GM18867 (cell line): ENCODE measurements at regions not wholly inside any gene's neighbourhood (a gene's known extent, or its start where the extent isn't known, plus 50 kb on each side); places are given as distances from the start of the nearest gene placed in this dataset.
"Not testable (repeated sequence)": the region's sequence is repeated elsewhere in the genome, so short reads cannot be mapped to it uniquely, and the experiment has no call there.

Source experiments
- ATAC-seq: cut with Tn5 transposase; IDR thresholded peaks from one replicate; pipeline ENCODE4 v1.9.1; 2021; ENCODE audit warnings: mild to moderate bottlenecking, moderate library complexity; ENCODE audit not compliant: unreplicated experiment

DNA sequence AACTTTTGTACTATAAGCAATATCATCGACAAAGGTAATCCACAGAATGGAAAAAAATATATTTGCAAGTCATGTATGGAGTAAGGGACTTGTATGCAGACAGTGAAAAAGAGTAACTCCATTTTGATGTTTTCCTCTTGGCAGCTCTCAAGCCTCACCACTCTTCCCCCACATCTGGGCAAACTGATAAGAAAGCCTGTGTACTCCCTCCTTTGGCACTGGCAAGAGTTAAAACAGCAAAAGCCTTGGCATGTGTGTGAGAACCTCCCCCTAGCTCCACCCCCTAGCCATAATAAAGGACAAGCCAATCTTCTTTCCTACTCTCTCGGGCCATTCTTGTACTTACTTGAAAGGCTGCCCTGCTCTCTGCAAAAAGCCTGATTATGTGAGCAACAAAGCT, 335.2 kb downstream of the LRATD1 start:
- no peak for ATAC-seq

DNA sequence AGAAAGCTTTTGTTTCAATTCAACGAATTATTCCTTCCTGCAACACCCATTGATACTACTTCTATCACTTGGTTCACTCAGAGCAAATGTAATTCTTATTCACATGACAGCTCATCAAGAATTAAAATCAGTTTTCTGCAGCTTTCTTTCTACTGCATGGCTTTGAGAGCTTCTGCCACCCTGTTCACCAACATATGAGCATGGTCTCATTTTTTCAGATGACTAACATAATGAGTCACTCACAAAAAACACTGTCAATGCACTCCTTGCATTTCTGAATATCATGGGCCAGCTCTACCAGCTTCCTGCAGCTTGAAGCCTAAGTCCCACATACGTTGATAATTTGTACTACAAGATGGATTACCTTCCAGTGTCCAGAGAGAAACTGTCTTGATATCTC, 342.9 kb downstream of the LRATD1 start:
- no peak for ATAC-seq

DNA sequence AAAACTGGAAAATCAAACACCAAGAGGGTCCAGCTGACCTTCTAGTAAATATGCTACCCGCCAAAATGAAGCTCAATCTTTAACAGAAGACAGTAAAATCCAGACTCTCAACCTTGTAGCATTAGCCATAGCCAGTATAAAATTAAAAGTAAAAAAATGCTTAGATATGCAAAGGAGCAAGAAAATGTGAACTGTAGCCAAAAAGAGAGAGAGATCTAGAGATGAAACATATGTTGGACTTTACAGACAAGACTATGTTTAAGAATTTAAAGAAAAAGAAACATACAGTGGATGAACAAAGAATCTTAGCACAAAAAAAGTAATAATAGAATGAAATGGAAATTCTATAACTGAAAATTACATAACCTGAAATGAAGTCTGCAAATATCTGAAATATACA, 344.5 kb downstream of the LRATD1 start:
- ATAC-seq, result no peak

DNA sequence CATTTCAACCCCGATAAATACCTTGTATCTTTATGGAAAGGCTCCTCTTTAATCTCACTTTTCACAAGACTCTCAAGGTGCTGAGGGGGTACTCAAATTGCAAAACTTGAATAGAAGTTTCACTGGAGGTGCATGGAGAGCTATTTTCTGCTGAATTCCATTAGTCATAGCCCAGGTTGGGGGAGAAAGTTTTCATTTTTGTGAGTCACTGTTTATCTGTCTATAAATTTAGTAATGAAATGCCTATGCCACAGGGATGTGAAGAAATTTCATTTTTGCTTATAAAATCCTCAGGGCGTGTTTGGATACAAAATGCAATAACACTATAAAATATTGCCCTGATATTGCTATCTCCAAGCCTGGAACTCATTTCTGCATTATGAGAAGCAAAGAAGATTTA, 346.3 kb downstream of the LRATD1 start:
- no peak for ATAC-seq

DNA sequence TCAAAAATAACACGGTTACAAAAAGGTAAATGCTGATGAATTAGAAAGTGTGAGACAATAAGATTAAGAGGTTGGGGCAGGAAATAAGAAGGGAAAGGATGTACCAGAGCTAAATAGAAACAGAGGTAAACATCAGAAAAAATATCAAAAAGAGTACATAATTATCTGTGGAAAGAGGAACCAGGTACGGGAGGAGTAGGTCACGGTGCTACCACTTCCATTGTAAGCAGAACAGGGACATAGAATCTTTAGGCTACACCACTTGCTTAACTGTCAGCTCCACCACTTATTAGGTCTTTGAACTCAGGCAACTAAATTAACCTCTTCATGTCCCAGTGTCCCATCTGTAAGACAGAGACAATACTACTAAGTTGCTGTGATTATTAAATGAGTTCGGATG, 350.3 kb downstream of the LRATD1 start:
- no peak for ATAC-seq

DNA sequence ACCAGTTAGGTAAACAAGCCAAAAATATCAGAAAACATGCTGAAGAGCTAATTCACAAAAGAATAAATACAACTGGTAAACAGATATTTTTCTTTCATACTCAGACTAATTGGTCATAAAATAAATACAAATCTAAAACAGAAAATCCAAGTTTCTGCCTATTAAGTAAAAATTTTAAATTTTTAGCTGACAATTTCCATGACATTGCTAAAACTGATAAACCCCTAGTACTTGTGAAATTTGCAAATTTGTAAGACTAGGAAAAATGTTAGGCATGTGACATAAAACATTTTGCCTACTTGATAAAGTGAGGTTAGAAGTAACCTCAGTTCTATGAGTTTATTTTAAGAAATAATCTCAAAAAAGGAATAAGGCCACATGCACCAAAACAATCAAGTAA, 356.1 kb downstream of the LRATD1 start:
- ATAC-seq, result no peak

DNA sequence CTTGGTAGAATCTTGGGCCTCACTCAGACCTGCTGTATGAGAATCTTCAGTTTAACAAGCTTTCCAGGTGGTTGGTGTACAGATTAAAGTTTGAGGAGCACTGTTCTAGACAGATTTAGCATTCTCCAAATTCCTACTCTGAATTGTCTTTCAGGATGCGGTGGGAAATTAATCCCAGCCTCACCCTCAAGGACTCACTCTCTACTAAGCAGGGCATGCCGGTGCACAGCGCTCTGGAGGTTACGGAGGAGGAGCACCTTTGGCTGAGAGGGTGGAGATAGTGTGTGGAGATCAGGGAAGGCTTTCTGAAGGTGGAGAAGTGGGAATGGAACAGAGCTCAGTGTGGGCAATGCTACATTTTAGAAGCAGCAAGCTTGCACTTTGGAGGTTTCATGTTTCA, 359.2 kb downstream of the LRATD1 start:
- ATAC-seq, result no peak

DNA sequence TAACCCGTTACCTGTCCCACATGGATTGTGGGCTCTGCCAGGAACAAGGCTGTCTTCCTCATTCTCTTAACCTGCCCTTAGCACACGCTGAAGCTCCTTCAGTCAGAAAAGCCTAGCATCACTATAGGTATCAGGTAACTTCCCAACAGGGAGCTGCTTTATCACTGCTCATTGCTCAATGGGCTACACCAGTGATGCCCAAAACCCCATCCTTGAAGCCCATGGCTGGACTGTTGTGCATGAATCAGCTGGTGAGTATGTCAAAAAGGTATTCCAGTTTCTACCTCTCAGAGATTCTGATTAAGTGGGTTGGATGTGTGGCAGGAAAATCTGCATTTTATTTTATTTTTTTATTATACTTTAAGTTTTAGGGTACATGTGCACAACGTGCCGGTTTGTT, 362.2 kb downstream of the LRATD1 start:
- no peak for ATAC-seq

DNA sequence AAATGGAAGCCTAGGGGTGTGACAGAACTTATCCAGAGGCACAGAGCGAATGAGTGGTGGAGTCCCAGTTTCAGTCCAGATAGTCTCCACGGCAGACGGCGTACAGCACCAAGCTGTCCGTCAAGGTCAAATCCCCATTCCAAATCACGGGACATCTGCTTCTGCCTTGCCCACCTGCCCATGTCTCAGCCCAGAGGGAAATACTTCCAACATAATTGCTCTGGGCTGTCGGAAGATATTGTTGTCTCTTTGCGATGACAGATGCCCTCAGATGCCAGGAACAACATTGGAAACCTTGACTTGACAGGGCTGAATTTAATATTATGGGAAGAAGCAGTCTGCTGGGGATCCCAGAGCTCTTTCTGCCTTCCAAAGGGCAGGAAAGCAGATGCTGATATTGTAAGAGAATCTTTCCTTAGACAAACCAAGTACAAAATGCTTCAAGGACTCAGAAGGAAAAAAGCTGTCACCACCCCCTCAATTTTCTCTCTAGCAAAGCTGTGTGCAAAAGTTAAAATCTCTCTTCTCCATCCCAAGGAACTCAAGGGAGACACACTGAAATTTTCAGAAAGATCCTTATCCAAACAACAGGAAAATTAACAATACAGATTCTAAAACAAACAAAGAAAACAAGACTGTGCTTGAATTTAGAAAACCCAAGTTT, 364.0 kb downstream of the LRATD1 start:
- no peak for ATAC-seq

DNA sequence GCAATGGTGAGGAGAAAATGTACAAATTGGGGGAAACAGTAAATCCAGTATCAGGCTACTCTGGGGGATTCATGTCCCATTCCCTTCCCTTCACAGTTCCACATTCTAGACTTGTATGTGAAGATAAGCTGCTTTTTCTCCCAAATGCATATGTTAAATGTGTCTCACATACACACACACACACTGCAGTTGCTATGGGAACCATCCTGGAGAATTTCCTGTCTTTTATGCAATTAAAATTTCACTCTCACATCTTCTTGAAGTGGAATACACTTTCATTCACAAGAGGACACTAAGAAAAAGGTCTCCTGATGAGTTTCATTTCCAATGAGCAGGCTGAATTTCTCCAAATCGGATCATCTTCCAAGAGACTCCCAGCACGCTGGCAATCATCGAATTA, 366.0 kb downstream of the LRATD1 start:
- no peak for ATAC-seq

DNA sequence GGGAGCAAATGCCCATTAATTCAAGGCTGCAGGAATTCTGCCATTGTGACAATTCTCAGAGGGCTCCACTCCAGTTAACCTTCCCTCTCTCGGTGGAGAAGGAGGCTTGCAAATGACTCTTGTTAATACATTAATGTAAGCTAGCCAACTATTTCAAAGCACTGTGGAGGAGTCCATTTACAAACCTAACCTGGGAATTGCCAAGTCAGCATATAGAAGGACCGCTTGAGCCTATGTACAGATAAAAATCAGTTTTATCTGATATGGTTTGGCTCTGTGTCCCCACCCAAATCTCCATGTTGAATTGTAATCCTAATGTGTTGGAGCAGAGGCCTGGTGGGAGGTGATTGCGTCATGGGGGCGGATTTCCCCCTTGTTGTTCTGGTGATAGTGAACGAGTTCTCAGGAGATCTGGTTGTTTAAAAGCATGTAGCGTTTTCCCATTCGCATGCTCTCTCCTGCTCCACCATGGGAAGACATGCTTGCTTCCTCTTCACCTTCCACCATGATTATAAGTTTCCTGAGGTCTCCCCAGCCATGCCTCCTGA, 366.7 kb downstream of the LRATD1 start:
- ATAC-seq, result no peak

DNA sequence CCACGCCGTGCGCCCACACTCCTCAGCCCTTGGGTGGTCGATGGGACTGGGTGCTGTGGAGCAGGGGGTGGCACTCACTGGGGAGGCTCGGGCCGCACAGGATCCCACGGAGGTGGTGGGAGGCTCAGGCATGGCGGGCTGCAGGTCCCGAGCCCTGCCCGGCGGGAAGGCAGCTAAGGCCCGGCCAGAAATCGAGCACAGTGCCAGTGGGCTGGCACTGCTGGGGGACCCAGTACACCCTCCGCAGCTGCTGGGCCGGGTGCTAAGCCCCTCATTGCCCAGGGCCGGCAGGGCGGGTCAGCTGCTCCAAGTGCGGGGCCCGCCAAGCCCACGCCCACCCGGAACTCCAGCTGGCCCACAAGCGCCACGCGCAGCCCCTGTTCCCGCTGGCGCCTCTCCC, 370.0 kb downstream of the LRATD1 start:
- ATAC-seq, result not testable (repeated sequence)

DNA sequence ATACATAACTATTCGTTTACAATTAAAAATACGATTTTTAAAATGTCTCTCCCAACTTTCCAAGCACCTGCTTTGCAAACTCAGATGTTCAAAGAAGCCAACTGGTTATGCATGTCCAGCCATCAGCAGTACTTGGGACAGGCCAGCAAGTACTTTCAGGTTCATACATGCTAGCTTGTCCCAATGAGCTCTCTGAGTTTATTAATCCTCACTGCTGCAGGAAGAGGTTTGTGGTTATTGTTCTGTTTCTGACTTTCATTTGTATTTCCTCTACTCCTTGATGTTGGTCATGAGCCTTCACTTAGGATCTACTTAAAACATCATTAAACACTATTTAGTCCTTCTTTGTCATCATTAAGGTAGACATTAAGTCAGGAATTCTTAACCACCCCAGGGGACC, 374.1 kb downstream of the LRATD1 start:
- ATAC-seq, result no peak

DNA sequence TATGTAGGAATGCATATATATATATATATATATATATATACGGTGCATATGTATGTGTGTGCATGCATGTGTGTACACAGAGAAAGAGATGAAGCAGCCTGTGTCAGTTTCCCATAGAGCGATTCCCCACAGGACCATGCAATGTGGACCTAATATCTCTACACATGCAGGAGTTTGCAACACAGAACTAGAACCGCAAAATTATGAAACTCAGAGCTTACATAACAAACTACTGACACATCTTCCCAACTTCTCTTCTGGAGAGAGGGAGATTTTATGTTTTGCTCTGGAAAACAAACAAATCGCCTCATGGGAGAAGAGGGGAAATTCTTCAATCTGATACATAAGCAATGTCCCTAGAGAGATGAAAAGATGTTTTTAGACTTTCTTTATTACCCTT, 377.2 kb downstream of the LRATD1 start:
- no peak for ATAC-seq

DNA sequence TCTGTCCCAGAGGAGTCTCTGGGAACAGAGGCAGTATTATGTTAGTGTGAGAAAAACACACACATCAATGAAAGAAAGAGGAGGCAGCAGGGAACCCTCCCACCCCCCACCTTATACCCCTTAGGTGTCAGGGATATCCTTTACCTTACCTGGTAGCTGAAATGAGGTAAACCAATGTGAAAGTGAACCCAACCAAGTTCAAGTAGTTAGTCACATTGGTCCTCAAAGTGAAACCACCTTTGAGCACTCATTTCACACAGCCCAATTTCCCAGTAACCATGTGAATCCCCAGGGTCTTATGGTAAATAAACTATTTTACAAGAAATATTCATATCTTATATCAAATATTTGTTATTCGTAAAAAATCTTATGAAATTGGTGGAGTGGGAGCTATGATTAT, 377.8 kb downstream of the LRATD1 start:
- ATAC-seq, result peak; percentile 58

DNA sequence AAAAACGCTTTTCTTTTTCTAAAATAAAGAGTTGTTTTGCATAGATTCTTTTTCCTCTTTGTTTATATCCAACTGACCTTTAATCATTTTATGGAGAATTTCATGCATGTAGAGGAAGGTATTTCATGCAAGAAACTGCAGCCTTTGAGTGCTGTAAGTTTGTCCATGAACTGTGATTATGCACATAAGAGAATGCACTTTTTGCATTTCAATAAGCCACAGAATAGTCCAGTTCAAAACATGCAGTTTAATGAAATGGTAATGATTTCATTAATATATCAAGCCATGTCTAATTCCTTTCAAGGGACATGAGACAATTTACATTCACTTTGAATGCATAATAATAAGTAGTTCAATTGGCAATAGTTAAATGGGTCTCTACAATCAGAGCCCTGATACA, 386.3 kb downstream of the LRATD1 start:
- no peak for ATAC-seq

DNA sequence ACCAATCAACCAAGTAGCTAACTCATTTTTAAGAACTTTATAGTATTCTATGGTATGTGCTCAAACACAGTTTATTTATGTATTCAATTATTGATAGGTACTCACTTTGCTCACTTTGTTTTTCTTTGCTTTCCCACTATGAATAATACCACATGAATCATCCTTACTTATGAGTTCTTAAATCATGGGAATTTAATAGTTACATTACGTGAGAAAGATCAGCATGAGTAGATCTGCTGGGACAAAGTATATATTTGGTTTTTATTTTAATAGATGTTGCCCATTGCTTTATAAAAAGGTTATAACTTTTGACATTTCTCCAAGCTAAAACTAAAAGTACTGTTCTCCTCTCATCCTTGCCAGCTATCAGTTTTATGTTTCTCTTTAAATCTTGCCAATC, 390.7 kb downstream of the LRATD1 start:
- ATAC-seq, result no peak

DNA sequence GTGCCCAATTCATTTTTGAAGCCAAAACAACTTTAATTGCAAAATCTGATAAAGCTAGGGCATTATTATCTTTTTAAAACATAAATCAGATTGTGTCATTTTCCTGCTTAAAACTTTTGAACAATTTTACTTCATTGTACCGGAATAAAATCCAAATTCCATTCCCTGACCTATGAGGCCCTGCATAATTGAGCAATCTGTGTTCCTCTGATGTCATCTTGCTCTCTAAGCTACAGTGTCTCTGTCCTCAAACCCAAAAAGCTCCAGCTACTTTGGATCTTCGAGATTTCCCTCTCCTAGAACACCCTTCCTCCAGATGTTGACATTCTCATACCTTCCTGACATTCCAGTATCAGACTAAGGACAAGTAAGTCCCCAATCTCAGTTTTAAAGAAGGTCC, 395.9 kb downstream of the LRATD1 start:
- ATAC-seq, result no peak

DNA sequence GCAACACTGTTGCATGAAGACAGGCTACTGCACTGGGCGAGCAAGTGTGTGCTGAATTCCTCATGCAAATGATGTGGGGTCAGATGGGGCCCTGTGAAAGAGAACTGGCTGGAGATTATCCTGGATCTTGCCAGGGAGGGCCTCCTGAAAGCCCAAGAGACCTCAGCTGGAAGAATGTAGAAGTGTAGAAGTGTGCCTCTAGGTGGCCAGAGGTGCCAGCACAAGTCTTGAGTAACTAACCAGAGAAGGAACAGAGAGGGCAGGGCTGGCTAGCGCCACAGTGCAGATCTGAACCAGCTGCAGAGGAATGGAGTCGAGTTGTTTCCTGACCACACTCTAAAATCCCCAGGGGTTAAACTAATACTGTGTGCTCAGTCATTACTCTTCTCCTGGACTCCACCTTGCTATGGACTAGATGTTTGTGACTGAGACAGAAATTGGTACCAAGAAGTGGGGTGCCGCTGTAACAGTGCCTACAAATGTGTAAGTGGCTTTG, 399.3 kb downstream of the LRATD1 start:
- peak; percentile 91 for ATAC-seq

DNA sequence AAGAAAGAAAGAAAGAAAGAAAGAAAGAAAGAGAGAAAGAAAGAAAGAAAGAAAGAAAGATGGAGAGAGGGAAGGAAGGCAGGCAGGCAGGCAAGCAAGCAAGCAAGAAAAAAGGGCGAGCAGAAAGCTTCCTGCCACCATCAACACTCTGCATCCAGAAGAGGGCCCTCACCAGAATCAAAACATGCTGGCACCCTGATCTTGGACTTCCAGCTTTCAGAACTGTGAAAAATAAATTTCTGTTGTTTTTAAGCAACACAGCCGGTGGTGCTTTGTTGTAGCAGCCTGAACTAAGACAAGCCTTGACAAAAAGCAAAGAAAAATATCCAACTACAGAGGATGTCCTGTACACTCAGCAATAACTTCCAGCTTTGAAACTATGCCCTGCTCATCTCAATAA, 401.7 kb downstream of the LRATD1 start:
- ATAC-seq, result no peak

DNA sequence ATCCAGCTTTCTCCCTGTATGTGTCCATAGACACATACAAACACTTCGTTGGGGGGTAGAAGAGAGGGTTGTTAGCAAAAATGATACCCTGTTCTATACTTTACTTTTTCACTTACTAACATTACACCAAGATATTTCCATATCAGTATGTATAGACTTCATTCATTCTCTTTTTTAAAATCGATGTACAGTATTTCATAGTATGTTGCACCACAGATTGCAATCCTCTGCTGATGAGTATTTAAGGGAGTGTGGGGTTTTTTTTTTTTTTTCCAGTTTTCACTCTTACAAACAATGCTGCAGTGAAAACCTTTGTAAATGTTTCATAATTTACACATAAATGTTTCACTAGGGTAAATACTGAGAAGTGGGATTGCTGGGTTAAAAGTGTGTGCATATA, 402.3 kb downstream of the LRATD1 start:
- ATAC-seq, result no peak

DNA sequence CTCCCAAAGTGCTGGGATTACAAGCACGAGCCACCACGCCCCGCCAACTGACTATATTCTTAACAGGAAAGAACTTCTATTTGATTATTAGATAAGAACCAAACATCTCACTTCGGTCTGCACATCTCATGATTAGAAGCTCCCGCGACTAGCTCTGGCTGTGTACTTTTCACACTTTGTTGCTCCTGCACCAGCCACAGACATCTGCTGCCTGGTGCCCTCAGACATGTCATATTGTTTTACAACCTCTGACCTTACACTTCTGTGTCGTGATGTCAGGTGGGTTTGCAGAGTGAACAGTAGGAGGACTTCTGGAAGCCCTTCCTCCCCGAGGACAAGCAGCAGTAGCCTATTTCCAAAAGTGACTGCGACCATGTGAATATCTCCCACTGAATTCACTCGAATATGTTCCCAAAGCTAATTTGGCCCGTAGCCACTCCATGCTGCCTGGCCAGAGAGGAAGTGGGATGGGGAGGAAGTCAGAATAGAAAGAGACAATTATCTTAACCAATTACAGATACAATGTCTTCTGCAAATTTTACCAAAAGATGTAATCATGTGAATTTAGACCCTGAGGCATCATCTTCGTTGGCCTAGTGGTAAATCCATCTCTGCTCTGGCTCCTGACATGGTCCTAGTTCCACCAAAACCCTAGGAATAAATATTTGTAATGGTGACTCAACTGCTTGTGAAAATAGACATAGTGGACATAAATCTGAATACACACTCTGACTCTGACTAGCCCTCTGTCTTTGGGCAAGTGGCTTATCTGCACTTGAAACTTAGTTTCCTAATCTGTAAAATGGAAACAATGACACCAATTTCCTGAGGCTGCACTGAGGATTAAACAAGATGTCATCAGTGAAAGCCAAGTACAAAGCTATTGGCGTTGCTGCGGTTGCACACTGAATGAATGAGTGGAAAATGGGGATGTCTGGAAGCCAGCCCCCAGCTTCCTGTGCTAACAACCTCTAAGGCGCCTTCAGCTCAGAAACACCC, 406.1 kb downstream of the LRATD1 start:
- no peak for ATAC-seq
